ENCODE measurements at regions not wholly inside any gene's neighbourhood (a gene's known extent, or its start where the extent isn't known, plus 50 kb on each side); places are given as distances from the start of the nearest gene placed in this dataset.

DNA sequence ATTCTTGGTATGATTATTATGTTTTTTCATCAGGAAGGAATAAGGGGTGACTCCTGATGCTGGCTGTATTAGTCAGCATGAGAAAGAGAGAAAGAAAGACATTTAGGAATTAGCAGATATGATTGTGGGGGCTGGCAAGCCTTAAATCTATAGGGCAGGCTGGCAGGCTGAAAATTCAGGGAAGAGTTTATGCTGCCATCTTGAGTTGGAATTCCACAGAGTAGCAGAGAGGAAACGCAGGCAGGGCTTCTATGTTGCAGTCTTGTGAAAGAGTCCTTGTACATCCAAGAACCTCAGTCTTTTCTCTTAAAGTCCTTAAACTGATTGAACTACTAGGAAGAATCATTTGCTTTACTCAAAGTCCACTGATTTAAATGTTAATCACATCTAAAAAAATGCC lies 262.7 kb upstream of the SLC10A2 start:
- no peak for DNase-seq (ENCODE audit: low read depth)

DNA sequence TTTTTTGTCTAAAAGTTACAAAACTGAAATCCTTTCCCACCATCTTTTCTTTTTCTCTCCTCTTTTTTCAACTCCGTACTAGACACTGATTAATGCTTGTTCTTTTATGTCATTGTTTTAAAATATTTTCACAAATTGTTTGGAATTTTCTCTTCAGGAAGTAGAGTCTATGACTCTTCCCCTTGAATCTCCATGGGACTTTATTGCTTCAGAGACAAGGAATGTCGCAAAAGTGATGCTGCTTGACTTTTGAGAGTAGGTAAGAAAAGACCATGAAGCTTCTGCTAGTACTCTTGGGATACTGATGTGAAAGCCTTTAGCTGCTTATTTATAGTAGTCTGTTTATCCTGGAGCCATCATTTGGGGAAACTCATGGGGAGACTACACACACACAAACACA lies 260.1 kb upstream of the SLC10A2 start:
- no peak for DNase-seq (ENCODE audit: low read depth)

DNA sequence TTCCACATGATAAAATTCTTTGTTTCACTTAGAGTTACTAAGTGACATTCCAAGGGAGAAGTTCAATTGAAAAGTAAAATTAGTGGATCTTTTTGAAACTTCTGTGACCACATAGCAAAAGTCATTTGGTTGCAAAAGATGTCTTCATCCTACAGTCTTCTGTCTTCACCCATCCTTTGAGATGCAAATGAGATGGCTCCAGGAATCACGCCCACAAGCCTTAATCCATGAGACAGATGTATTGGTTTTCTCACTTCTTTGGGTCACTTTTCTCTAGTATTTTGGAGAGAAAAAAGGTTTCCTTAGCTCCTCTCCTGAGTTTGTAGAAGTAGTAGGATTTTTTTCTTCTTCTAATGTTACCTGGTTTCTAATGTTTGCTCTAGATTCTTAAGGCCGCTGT lies 259.5 kb upstream of the SLC10A2 start:
- DNase-seq (ENCODE audit: low read depth), result no peak

DNA sequence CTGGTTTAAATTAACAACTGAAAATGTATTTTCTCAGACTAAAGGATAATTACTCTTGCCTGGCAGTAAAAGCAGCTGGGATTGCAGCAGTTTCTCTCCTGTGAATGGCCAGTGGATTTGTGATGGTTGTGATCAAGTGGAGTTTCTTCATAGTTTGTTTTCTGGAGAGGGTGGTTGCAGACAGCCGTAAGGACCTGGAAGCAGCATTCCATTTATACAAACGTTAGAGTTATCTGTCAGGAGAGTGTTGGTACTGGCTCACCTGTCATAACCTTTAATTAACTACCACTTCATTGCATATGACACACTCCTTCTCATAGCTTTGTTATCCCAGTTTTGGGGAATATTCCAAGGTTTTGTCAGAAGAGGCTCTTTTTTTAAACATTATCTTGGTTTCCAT lies 258.4 kb upstream of the SLC10A2 start:
- DNase-seq (ENCODE audit: low read depth), result no peak

DNA sequence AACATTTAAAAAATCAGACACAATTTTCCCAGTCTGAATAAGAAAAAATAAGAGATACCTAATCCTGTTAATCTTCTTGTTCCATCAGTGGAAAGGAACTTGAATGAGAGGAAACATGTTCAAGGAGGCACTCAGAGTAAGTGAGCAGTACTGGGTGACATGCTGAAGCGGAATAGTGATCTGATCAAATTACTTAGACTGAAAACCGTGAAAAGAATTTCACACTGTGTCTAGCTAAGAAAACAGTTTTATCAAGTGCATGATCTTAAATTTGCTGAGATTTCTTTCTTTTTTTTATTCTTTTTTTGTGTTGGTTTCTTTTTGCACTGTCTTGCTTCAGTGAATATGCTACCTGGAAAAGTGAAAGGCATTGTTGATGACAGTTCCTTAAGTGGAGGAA lies 249.5 kb upstream of the SLC10A2 start:
- DNase-seq (ENCODE audit: low read depth), result no peak

DNA sequence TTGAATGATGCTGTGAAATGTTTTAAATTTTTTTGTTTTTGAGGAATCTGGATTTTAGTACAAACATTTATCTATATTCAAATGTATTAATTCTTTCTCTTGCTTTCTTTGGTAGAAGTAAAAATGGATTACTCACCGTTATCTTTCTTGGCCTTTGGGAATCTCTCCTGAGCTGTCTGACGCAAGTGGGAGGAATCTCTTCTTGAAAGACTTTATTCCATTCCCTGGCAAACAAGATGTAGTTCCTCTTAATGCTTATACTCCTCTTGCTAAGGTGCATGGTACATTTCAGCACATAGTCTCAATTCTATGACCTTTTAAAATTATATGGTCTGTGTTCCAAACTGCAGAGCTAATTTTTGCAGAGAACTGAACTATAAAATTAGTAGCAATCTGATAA lies 246.2 kb upstream of the SLC10A2 start:
- no peak for DNase-seq (ENCODE audit: low read depth)

DNA sequence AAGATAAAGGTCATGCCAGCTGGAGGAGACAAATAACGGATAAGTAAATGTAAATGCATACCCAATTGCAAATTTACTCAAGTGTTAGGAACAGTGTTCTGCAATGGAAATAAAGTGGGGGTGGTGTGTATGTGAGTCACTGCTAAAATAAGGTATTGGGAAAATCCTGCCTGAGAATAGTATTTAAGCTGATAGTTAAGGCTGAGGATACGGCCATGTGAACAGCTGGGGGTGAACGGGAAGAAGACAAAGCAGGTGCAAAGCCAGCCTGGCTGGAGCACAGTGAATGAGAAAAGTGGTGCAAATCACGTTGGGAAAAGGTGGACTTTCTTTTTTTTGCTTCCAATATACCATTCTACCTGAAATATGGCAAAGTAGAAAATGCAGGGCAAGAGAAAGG lies 242.4 kb upstream of the SLC10A2 start:
- DNase-seq (ENCODE audit: low read depth), result no peak

DNA sequence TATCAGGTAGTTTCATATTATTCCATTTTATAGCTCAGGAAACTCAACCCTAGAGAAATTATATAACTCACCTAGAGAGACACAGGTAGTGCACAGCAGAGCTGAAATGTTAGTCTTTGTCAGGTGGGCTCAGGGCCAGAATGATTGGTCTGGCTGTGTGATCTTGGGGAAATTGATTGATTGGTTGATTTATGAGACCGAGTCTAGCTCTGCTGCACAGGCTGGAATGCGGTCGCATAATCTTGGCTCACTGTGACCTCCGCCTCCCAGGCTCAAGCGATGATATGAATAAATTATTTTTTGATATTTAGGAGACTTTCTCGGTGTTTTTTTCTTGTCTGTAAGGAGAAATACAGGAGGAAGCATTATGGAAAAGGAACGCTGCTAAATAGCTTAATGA lies 239.9 kb upstream of the SLC10A2 start:
- no peak for DNase-seq (ENCODE audit: low read depth)

DNA sequence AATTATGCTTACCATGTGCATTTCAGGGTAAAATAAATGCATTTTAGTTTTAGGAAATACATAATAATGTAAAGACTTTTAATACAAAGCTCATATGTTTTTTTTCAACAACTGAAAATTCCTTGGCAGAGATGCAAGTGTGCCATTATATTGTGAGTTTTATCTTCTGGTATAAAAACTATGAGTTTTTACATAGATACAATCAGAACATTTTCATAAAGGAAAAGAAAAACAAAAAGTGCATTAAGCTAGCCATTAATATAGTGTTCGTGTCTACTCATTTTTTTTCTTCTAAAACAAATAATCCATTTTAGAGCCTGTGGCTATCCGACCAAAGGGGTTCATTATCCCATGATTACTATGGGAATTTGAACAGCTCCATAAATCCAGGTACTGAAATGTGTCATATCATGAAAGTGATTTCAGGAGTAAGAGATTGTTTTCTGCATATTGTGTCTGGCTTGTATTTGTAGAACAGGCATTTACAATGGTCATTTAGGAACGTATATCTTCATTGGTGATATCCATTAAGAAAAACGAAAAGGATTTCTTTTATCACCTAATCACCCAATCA lies 236.9 kb upstream of the SLC10A2 start:
- no peak for DNase-seq (ENCODE audit: low read depth)

DNA sequence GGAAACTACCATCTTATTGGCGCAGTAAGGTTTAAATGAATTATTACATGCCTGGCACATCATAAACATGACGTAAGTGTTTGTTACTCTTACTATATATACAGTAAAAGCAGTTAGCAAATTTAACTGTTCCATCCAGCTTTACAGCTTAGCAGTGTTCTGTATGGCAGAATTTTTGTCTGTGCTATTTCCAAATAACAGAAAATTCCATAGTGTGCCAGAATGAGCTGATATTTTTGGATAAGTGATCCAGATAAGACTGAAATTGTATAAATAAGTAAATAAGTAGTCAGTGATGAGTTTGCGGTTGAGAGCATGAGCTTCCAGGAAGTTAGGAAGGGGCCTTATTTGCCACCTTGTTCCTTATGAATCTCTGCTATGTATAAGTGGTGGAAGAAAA lies 236.5 kb upstream of the SLC10A2 start:
- no peak for DNase-seq (ENCODE audit: low read depth)

DNA sequence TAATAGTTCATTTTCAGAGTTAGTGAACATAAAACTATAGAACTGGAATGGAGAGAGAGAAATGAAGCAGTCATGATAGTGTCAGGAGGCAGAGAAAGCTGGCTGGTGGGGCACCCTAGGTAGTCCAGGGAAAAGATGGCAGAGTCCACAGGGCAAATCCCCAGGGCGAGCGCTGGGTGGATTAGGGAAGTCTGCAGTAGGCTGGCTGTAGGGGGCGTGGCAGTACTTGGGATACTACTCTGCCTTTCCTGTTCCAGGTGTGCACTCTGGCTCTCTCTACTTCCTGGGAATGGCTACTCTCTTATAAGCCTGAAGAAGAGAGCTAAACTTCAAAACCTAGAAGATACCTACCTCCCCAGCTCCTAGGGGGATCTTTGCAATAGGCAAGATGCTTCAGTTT lies 232.9 kb upstream of the SLC10A2 start:
- DNase-seq (ENCODE audit: low read depth), result no peak

DNA sequence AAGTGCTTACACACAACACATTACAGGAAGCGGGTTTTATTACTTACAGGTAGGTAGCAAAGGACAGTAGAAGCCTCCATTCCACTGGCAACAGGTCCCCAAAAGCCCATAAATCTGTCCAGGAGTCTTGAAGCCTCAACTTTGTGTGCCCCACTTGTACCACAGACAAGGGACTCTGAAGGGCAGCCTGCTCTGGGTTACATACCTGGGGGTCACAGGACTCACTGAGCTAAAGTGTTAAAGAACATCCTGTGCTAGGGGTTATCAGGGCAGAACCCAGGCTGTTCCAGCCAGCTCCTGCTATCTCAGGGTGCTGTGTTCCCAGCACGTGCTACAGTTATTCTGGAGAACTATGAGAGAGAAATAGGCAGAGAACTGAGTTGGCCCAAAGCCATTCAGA lies 230.9 kb upstream of the SLC10A2 start:
- DNase-seq (ENCODE audit: low read depth), result no peak

DNA sequence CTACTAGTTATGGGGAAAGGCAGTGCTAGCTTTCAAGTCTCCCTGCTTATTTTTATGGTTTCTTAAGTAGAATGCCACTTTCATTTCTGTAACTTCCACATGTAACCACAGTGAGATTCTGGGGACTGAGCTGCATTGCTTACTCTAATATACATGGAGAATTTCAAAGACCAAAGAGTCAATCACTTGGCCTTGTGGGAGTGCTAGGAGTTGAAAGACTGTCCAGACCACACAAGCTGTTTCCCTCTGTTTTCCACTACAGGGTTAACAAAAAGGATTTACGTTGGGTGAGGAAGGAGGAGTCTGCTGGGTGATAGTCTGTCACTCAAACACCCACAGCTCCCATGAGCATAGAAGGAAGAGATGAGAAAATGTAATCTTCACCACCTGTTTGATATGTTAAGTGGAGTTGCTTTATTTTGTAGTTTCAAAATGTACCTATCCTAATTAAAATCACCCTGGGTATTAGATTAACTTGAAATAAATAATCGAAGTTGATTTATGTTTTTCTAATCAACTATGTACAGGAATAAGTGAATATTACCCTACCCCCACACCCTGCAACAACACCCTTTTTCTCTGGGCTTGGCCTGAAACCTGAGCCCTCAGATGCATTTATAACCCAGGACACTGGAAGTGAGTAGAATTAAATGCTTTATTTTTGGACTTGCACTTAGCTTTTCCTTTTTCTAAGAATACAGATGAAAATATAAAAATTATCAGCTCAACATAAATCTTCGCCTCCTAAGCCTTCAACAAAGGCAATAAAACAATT lies 225.8 kb upstream of the SLC10A2 start:
- DNase-seq (ENCODE audit: low read depth), result no peak

DNA sequence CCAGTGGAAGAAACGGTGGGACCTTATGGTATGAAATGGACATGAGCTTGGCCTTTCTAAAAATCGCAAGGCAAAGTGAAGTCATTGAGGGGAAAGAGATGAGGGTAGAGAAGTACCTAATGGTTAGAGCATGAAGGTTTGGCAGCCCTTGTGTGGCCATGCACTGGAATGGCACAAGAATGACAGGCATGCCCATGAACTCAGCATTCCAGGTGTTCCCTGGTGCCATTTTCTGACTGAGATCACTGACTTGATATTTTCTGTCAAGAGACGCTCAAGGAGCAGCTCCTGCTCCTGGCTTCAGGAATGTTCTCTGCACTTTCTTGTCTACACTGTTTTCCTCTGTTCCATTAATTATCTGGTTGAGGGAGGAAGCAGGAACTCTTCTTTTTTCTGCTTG lies 225.0 kb upstream of the SLC10A2 start:
- no peak for DNase-seq (ENCODE audit: low read depth)

DNA sequence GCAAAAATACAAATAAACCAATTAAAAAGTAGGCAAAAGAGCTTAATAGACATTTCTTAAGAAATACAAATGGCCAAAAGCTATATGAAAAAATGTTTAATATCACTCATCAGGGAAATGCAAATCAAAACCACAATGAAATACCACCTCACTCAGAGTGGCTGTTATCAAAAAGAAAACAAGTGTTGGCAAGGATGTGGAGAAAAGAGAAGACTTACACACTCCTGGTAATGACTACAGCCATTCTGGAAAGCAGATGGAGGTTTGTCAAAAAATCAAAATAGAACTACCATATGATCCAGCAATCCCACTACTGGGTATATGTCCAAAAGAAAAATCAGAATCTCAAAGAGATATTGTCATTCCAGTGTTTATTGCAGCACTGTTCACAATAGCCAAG lies 223.5 kb upstream of the SLC10A2 start:
- DNase-seq (ENCODE audit: low read depth), result no peak

DNA sequence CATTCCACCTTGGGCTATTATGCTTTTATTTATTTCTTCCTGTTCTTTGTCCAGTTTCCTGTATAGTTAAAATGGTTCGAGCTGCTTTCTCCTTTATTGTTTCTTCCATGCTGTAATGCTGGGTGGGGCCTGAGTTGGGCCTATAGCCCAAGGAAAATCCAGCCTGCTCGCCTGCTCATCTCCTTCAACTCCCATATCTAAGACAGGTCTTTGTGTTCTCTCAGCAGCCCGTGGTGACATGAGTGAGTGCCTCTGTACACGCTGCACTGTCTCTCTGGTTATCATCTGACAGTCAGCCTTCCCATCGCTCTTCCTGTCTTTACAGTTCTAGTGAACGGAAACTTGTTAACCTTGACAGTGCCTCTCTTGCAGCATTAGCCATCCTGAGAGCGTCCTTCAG lies 221.9 kb upstream of the SLC10A2 start:
- no peak for DNase-seq (ENCODE audit: low read depth)

DNA sequence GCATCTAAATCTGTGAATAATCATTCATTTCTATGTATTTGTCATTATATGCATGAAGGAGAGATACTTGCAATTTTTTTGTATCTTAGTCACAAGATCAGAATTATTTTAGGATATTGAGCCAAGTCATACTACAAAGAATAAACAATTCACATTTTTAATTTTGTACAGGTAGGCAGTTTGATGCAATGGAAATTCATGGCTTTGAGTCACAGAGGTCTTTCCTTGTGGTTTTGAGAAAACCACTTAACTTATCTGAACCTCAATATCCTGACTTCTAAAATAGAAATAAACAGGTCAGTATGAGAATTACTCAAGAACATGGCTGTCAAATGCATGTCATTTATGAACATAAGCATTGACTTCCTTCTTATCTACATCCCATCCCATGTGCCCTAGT lies 221.4 kb upstream of the SLC10A2 start:
- DNase-seq (ENCODE audit: low read depth), result no peak

DNA sequence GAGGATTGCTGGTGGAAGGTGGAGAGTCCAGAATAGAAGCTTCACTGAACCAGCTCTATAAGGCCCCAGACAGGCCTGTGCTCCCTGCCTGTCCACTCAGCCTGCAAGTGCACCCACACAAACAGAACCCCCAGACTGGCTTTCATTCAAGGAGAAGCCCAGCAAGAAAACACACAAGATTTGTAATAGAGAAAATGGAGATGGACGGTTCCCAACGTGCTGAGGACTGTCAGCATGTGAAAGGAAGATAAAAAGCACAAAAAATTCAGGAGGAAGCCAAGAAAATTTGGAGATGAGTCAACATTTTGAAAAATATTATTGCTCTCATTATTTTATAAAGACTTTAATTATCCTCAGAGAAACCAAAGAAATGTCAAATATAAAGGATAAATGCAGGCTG lies 218.2 kb upstream of the SLC10A2 start:
- no peak for DNase-seq (ENCODE audit: low read depth)

DNA sequence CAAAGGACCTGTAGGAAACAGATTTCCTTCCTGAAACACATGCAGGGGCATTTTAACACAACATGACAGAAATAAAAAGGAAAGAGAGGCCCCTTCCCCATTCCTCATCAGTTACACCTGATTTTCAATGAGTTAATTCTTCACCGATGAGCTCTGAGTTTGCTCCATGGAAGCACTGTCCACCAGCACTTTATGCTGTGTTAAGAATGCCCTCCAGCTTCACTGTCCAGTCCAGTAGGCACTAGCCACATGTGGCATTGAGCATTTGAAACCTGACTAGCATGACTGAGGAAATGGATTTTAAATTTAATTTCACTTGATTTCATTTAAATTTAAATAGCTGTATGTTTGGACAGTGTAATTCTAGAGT lies 217.2 kb upstream of the SLC10A2 start:
- no peak for DNase-seq (ENCODE audit: low read depth)

DNA sequence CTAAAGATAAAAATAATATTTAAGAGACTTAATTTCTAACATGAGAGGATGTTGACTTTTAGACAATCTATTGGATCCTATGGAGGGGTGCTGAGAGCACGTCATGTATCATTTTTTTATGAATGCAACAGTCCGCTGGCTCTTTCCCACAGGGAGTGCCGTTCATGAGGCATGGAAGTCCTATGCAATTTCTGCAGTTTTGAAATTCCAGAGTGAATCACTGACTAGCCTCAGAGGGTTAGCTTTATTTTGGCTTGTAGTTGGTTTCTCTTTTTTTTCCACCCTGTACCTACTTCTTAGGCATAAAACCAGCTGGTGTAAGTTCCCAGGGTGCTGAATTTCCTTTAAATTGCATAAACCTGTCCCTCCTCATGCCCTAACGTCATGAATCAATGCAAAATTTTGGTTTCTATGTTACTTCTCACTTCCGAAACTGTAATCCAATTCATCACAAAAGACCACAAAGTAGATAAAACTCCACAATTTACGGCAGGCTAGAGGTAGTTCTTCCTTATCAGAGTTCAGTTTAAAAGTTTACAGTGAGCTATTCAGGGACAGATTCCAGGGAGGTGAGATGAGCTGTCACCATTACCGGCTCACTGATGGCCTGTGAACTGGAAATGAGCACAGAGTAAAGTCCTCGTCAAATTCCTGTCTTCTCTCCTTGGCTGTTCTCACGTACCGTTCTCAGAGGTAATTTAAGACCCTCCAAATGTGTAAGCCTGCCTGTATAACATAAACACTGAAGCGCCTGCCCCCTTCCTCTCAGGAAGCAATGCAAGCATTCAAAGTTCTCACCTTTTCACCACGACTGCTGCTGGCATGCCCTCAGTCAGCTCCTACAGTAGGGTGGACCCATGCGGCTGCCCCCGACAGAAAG lies 216.6 kb upstream of the SLC10A2 start:
- peak; percentile 10 for DNase-seq (ENCODE audit: low read depth)

DNA sequence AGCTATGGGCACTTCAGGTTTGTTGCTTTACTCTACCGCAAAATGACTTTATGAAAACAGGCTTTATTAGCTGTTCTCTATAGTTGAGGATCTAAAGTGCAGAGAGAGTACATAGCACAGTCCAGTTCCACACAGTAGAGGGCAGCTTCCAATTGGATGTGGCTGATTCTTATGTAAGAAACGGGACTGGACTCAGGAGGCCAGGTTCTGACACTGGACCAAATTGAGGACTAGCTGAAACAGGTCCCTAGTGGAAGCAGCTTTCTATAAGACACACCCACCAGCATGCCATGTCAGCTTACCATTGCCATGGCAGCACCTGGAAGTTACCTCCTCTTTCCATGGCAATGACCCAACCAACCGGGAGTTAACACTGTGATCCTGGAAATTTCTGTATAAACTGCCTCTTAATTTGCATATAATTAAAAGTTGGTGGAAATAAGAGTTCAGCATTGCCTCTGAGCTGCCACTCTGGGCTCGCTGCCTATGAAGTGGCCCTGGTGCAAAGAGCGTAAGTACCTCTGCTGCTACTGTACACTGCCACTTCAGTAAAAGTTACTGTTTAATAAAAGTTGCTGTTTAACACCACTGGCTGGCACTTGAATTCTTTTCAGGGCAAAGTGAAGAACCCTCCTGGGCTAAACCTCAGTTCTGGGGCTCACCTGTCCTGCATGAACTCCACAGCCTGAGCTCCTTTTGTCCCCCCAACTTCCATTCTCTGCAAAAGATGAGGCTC lies 211.9 kb upstream of the SLC10A2 start:
- no peak for DNase-seq (ENCODE audit: low read depth)

DNA sequence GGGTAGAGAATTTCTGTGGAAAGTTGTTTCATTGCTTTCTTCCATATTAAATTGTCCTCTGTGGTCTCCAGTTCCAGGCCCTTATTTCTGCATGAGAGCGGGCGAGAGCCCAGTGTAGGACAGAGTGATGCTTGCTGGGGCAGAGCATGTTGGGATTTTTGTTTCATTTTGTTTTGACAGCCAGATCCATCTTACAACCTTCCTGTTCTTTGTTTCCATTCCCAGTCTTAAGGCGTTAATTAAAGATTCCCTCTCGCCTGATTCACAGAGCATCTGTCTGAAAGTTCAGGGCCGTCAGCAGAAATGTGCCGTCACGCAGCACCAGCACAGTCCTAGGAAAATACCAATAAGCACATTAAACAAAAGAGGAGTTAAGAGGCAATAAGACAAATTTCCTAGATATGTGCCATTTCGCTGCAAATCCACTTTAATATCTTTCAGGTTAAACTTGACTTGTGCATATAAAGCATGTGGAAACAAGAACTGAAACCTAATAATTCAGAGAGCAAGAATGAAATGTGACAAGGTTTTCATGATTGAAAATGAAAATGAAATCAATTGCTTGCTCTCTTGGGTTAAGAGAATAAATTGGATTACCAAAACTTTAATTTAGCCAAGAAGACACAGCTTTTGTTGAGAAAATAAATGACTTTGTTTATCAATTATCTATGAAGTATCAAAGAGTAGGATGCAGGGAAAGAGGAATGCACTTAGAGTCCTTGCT lies 210.7 kb upstream of the SLC10A2 start:
- no peak for DNase-seq (ENCODE audit: low read depth)

All from GM04503 (cell line).